ENCODE measurements at regions not wholly inside any gene's neighbourhood (a gene's known extent, or its start where the extent isn't known, plus 50 kb on each side); places are given as distances from the start of the nearest gene placed in this dataset.

- peak; percentile 51 for TF ChIP-seq CTCF (conservative IDR thresholded peaks at IDR 0.05; ENCODE audit: low read length)
- no peak for TF ChIP-seq EZH2phosphoT487 (IDR thresholded peaks at IDR 0.05; ENCODE audit: borderline replicate concordance)
Measured at GRCh38 chr20:7031222-7031621, 263.7 kb downstream of the BMP2 start.
